GM12864 (cell line): ENCODE measurements at regions not wholly inside any gene's neighbourhood (a gene's known extent, or its start where the extent isn't known, plus 50 kb on each side); places are given as distances from the start of the nearest gene placed in this dataset.

Experiments used
- DNase-seq: peaks from one replicate; pipeline ENCODE4 v3.0.0-alpha.2; 2011; ENCODE audit warnings: low read depth
- H3K4me3 ChIP-seq: 2 replicates; pipeline ENCODE4 v1.5.1; 2011; ENCODE audit warnings: mild to moderate bottlenecking, low read depth, low read length, control low read depth
- CTCF ChIP-seq: IDR thresholded peaks from 2 replicates; pipeline ENCODE4 v1.5.1; 2011; ENCODE audit warnings: low read depth, mild to moderate bottlenecking, moderate library complexity, low read length, control low read depth, inconsistent platforms; ENCODE audit errors: missing control alignments

GRCh38 chr6:154656660-154657059, 76.6 kb upstream of the SCAF8 start:
- H3K4me3 ChIP-seq: no peak overlapping the region
- TF ChIP-seq CTCF: no peak
- no peak for DNase-seq

GRCh38 chr6:154661768-154662167, 71.4 kb upstream of the SCAF8 start:
- H3K4me3 ChIP-seq: no peak overlapping the region
- TF ChIP-seq CTCF: no peak
- DNase-seq: no peak

GRCh38 chr6:154664287-154664686, 68.9 kb upstream of the SCAF8 start:
- TF ChIP-seq CTCF: no peak
- no peak overlapping the region for H3K4me3 ChIP-seq
- no peak for DNase-seq

GRCh38 chr6:154668156-154668555, 65.1 kb upstream of the SCAF8 start:
- TF ChIP-seq CTCF: no peak
- no peak for DNase-seq
- no peak overlapping the region for H3K4me3 ChIP-seq

- no peak overlapping the region for H3K4me3 ChIP-seq
- TF ChIP-seq CTCF: no peak
- DNase-seq: no peak
These were observed 61.1 kb upstream of the SCAF8 start for GRCh38 chr6:154672086-154672485.

GRCh38 chr6:154673919-154674318, 59.3 kb upstream of the SCAF8 start:
- no peak for TF ChIP-seq CTCF
- no peak for DNase-seq
- H3K4me3 ChIP-seq: no peak overlapping the region

- H3K4me3 ChIP-seq: no peak overlapping the region
- peak; percentile 93 for DNase-seq
- peak; percentile 97 for TF ChIP-seq CTCF
These were observed 57.6 kb upstream of the SCAF8 start for GRCh38 chr6:154675602-154676088.
